Liver (tissue), 8 donors: ENCODE measurements at regions not wholly inside any gene's neighbourhood (a gene's known extent, or its start where the extent isn't known, plus 50 kb on each side); places are given as distances from the start of the nearest gene placed in this dataset.

Source experiments
- DNase-seq: peaks from one replicate; pipeline ENCODE4 v3.0.0-alpha.2; 2017; ENCODE audit warnings: low spot score
- H3K27ac ChIP-seq, 2 donors: one replicate each; pipeline ENCODE4 v1.7.0; 2013; ENCODE audit warnings: inconsistent platforms in 2 of 2, low read length in 2 of 2, control low read depth in 1 of 2, low read depth in 1 of 2, mild to moderate bottlenecking in 1 of 2
- H3K27me3 ChIP-seq, 4 donors: one replicate each; pipeline versions ENCODE4 v1.6.1 to v1.7.0; 2013; ENCODE audit warnings: low read length in 3 of 4, inconsistent platforms in 1 of 4, mild to moderate bottlenecking in 1 of 4, moderate library complexity in 1 of 4; ENCODE audit not compliant: control insufficient read depth in 4 of 4, insufficient read depth in 4 of 4
- H3K36me3 ChIP-seq, 4 donors: one replicate each; pipeline versions ENCODE4 v1.6.1 to v1.7.0; 2013; ENCODE audit warnings: low read length in 3 of 4, mild to moderate bottlenecking in 3 of 4, low read depth in 1 of 4, moderate library complexity in 1 of 4; ENCODE audit not compliant: control insufficient read depth in 4 of 4, insufficient read depth in 3 of 4
- H3K4me1 ChIP-seq, 4 donors: one replicate each; pipeline versions ENCODE4 v1.6.1 to v1.7.0; 2013; ENCODE audit warnings: low read length in 3 of 4, mild to moderate bottlenecking in 3 of 4, moderate library complexity in 1 of 4; ENCODE audit not compliant: control insufficient read depth in 4 of 4, insufficient read depth in 4 of 4
- H3K4me3 ChIP-seq, 3 donors: one replicate each; pipeline versions ENCODE4 v1.6.1 to v1.7.0; 2013; ENCODE audit warnings: low read length in 3 of 3, control low read depth in 1 of 3, low read depth in 1 of 3, mild to moderate bottlenecking in 1 of 3
- H3K9ac ChIP-seq, 2 donors: one replicate each; pipeline ENCODE4 v1.7.0; 2013; ENCODE audit warnings: low read length in 2 of 2, mild to moderate bottlenecking in 2 of 2, moderate library complexity in 2 of 2, control low read depth in 1 of 2, low read depth in 1 of 2
- H3K9me3 ChIP-seq, 4 donors: one replicate each; pipeline versions ENCODE4 v1.6.1 to v1.7.0; 2013; ENCODE audit warnings: low read length in 3 of 4; ENCODE audit not compliant: control insufficient read depth in 4 of 4
- ATF3 ChIP-seq: IDR thresholded peaks from 2 replicates; pipeline ENCODE4 v1.6.1; 2016; ENCODE audit warnings: antibody characterized with exemption
- CTCF ChIP-seq: fragments of 150-350 bp; IDR thresholded peaks from 2 replicates; pipeline ENCODE4 v1.5.1; 2017; ENCODE audit warnings: improper control_type of control experiment, low read depth, low read length; ENCODE audit not compliant: missing input control
- EGR1 ChIP-seq, 2 donors: IDR thresholded peaks; 2 replicates each; pipeline ENCODE4 v1.6.1; 2016 to 2018; ENCODE audit warnings: antibody characterized with exemption in 2 of 2, low read depth in 2 of 2
- FOXA1 ChIP-seq: IDR thresholded peaks from 2 replicates; pipeline ENCODE4 v1.6.1; 2016; ENCODE audit warnings: antibody characterized with exemption
- FOXA2 ChIP-seq: IDR thresholded peaks from 2 replicates; pipeline ENCODE4 v1.6.1; 2016; ENCODE audit warnings: antibody characterized with exemption
- GABPA ChIP-seq, 2 donors: IDR thresholded peaks in 1 of 2; conservative IDR thresholded peaks in 1 of 2; 2 replicates each; pipeline ENCODE4 v1.6.1; 2016; ENCODE audit warnings: antibody characterized with exemption in 2 of 2, mild to moderate bottlenecking in 1 of 2, moderate library complexity in 1 of 2
- HNF4A ChIP-seq, 2 donors: conservative IDR thresholded peaks; 2 replicates each; pipeline ENCODE4 v1.6.1; 2016; ENCODE audit warnings: antibody characterized with exemption in 2 of 2, mild to moderate bottlenecking in 2 of 2
- HNF4G ChIP-seq: IDR thresholded peaks from 2 replicates; pipeline ENCODE4 v1.6.1; 2016; ENCODE audit warnings: antibody characterized with exemption
- JUND ChIP-seq, 2 donors: IDR thresholded peaks; 2 replicates each; pipeline ENCODE4 v1.6.1; 2016; ENCODE audit warnings: antibody characterized with exemption in 2 of 2
- MAX ChIP-seq: IDR thresholded peaks from 2 replicates; pipeline ENCODE4 v1.6.1; 2016; ENCODE audit warnings: antibody characterized with exemption
- NR2F2 ChIP-seq: IDR thresholded peaks from 2 replicates; pipeline ENCODE4 v1.6.1; 2016; ENCODE audit warnings: antibody characterized with exemption
- RAD21 ChIP-seq, 2 donors: IDR thresholded peaks; 2 replicates each; pipeline ENCODE4 v1.6.1; 2016; ENCODE audit warnings: antibody characterized with exemption in 2 of 2, mild to moderate bottlenecking in 2 of 2
- REST ChIP-seq: IDR thresholded peaks from 2 replicates; pipeline ENCODE4 v1.6.1; 2016; ENCODE audit warnings: antibody characterized with exemption, mild to moderate bottlenecking
- RXRA ChIP-seq, 2 donors: IDR thresholded peaks; 2 replicates each; pipeline ENCODE4 v1.6.1; 2017 to 2018; ENCODE audit warnings: antibody characterized with exemption in 2 of 2, mild to moderate bottlenecking in 1 of 2
- SP1 ChIP-seq: IDR thresholded peaks from 2 replicates; pipeline ENCODE4 v1.6.1; 2018; ENCODE audit warnings: antibody characterized with exemption, mild to moderate bottlenecking
- TAF1 ChIP-seq: conservative IDR thresholded peaks from 2 replicates; pipeline ENCODE4 v1.6.1; 2016; ENCODE audit warnings: antibody characterized with exemption, mild to moderate bottlenecking
- YY1 ChIP-seq: IDR thresholded peaks from 2 replicates; pipeline ENCODE4 v1.6.1; 2016; ENCODE audit warnings: antibody characterized with exemption, mild to moderate bottlenecking
- ZBTB33 ChIP-seq: IDR thresholded peaks from 2 replicates; pipeline ENCODE4 v1.6.1; 2016; ENCODE audit warnings: antibody characterized with exemption
- WGBS: extraction: QIAGEN DNeasy Blood & Tissue Kit; methylation state at CpG from one replicate; pipeline ENCODE4 v1.1.7; 2013; 5-methylcytosine and 5-hydroxymethylcytosine counted together
- donor health status: healthy.
- donor health status: healthy.
- donor health status: healthy.
- donor health status: healthy.
- donor health status: healthy.

GRCh38 chr2:52502476-52502860 is 1265.1 kb upstream of the CHAC2 start (continued):
- no peak for TF ChIP-seq CTCF
- peak; percentile 28 to 29 for TF ChIP-seq HNF4A (conservative IDR thresholded peaks at IDR 0.05)

GRCh38 chr2:52501715-52502475 is 1265.7 kb upstream of the CHAC2 start:
- peak overlapping the region; percentile 44 to 56 for H3K27ac ChIP-seq
- 26% methylated on average over 2 of the region's 2 CpGs for WGBS
- H3K36me3 ChIP-seq: no peaks in the 10 kb centered on the region
- no peak overlapping the region for H3K4me3 ChIP-seq
- H3K27me3 ChIP-seq: no peaks in the 10 kb centered on the region
- DNase-seq: no peak
- peaks cover 0 to 5% (median 2%) of the 10 kb centered on the region in 4 donors for H3K9me3 ChIP-seq
- TF ChIP-seq GABPA (IDR thresholded peaks at IDR 0.05 in 1 of 2, conservative IDR thresholded peaks at IDR 0.05 in 1 of 2): no peak
- no peak for TF ChIP-seq REST
- no peak for TF ChIP-seq SP1
- TF ChIP-seq FOXA2: no peak
- TF ChIP-seq YY1: no peak
- TF ChIP-seq NR2F2: no peak
- TF ChIP-seq EGR1 (IDR thresholded peaks at IDR 0.05; ENCODE audit: low read depth in 2 of 2): no peak
- no peak for TF ChIP-seq JUND (IDR thresholded peaks at IDR 0.05)
- TF ChIP-seq TAF1: no peak
- no peak for TF ChIP-seq HNF4A (conservative IDR thresholded peaks at IDR 0.05)
- TF ChIP-seq MAX: no peak
- no peak for TF ChIP-seq HNF4G
- no peak for TF ChIP-seq RXRA (IDR thresholded peaks at IDR 0.05)
- TF ChIP-seq ZBTB33: no peak
- TF ChIP-seq CTCF: no peak
- TF ChIP-seq ATF3: no peak
- no peak for TF ChIP-seq FOXA1
- TF ChIP-seq RAD21 (IDR thresholded peaks at IDR 0.05): no peak
- no peak overlapping the region for H3K9ac ChIP-seq
- peaks cover 4 to 30% (median 21%) of the 10 kb centered on the region in 4 donors for H3K4me1 ChIP-seq
